Left lobe of liver (tissue), 2 donors: ENCODE measurements at regions not wholly inside any gene's neighbourhood (a gene's known extent, or its start where the extent isn't known, plus 50 kb on each side); places are given as distances from the start of the nearest gene placed in this dataset.
"Not testable (repeated sequence)": the region's sequence is repeated elsewhere in the genome, so short reads cannot be mapped to it uniquely, and the experiment has no call there.

Experiments used
- ATAC-seq: fragments of 200-7000 bp; cut with Tn5 transposase; one replicate; pipeline ENCODE4 v1.9.1; 2020; ENCODE audit warnings: mild to moderate bottlenecking, moderate library complexity
- DNase-seq: peaks from one replicate; pipeline ENCODE4 v3.0.0-alpha.2; 2020; ENCODE audit warnings: low spot score
- donor health status: DM: no; HTN: no; CAD: no; lungs with moderate emphysema.
- donor health status: DM: no; HTN: yes; CAD: no.

DNA sequence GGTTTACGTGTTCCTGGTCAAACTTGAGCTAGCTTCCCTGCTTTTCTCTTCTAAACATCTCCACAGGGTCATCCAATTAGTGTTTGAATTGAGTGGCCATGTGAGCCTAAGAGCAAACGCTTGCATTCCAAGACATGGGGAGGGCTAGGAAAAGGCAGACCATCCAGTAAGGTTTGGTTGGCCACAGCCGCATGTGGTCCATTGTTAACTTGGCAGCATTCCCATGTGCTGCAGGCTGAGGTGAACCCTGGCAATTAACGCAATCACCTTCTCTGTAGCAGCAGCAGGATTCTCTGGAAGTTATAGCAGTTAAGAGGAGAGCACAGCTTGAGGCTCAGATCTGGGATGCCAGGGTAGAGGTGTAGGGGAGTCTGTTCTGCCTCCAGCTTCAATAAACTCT lies 502.2 kb upstream of the LMCD1 start:
- no peak for ATAC-seq
- DNase-seq = no peak

DNA sequence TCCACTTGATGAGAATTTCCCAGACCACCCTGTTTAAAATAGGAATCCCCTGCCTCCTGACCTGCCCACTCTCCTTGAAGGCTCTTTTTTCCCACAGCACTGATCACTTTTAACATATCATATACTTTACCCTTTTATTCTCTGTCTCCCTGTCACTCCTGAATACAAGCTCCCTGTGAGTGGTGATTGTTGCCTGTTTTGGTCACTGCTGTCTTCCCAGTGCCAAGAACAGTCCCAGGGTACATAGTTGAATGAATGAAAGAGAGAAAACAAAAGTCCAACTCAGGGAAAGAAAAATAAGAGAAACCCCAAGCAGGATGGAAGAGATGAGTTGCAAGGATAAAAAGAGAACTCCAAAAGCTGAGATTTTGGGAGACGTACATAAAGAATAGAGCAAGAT lies 500.3 kb upstream of the LMCD1 start:
- DNase-seq (no peak), ATAC-seq (no peak)

DNA sequence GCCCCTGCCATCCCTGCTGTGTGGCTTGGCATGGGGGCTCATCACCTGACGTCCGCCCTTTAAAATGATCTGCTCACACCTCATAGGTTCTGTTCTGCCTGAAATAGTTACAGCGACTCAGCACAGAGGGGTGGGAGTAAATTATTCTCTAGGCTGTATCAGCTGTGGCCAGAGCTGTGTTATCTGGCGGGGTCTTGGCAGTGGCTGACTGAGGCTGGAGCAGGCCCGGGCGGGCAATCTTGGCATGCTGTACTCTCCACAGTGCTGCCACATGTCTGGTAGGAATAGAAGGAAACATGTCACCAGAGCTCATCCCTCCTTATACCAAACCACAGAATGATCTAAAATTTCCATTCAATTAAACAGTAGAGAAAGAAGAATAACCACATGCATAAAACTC lies 499.9 kb upstream of the LMCD1 start:
- no peak for ATAC-seq
- no peak for DNase-seq

DNA sequence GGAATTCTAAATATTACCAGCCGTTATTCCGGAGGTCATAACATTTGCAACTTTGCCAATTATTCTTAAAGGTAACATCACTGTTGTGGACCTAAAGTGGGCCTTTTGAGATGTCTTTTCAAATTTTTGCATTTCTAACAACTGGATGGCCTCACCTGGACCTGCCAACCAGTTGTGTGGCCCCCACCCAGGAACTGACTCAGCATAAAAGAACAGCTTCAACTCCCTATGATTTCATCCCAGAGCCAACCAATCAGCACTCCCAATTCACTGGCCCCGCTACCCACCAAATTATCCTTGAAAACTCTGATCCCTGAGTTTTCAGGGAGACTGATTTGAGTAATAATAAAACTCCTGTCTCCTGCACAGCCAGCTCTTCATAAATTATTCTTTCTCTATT lies 489.7 kb upstream of the LMCD1 start:
- no peak for ATAC-seq
- DNase-seq = no peak

DNA sequence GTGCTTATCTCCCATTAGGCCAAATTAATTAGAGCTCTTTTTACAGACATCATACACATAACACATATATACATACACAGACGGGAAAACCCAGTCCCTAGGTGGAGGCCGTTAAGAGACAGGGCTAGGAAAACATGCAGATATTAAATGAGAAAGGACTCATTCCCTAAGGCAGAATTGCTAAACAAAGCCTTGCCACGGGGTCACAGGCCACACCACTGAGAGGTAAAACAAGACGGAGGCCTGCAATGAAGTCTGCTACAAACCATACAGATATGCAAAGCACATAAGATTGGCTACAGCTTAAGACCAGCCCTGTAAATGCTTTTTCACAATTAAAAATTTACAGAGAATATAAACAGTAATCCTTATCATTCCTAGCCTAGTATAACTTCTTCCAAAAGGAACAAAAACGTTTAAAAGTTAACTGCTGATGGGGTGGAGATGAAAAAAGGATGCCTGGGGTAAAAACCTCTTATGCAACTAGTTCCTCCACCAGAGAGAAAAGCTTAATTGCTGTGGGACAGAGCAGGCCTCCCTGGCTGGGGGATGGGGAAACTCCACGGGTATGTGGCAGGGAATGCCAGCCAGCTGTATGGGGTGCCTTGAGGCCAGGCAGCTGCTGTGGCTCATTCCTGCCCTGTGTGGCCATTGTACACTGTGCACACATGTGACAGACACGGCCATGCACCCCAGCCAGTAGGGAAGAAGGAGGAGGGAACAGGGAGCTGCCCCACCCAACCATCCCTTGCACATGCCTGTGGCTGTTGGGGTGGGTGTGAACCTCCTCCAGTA lies 481.4 kb upstream of the LMCD1 start:
- DNase-seq = no peak
- ATAC-seq = no peak

DNA sequence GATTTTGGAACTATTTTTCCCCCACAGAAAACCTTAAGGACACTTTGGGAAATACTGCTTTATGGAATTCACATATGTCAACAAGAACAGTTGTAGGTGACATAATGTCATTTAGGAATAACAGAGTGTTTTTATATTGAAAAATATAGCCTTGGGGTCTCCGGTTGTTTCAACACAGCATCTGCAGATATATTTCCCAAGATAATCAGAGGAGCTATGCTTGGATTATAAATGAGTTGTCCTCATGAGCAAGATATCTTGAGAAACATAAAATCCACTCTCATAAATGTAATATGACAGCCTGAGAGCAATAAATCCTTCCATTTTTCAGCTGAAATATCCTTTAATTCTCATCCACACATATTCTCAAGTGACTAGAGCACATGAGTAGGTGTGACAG lies 473.7 kb upstream of the LMCD1 start:
- no peak for DNase-seq
- ATAC-seq = no peak

DNA sequence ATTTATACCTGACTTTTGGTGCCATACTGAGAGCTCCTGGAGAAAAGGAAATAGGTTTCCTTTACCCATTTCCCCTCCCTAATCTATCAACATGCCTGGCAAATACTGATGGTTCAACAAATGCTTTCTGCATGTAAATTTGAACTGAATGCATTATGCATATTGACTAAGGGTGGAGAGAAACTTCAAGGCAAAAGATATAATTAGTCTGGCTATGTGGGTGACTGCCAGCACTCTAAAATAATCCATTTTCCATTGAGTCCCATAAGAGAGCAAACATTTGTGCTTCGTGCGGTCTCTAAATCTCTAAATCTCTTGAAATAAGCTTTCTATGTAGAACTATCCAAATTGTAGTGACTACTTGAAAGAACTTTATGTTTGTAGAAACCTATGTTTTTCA lies 451.3 kb upstream of the LMCD1 start:
- DNase-seq (no peak), ATAC-seq (no peak)

DNA sequence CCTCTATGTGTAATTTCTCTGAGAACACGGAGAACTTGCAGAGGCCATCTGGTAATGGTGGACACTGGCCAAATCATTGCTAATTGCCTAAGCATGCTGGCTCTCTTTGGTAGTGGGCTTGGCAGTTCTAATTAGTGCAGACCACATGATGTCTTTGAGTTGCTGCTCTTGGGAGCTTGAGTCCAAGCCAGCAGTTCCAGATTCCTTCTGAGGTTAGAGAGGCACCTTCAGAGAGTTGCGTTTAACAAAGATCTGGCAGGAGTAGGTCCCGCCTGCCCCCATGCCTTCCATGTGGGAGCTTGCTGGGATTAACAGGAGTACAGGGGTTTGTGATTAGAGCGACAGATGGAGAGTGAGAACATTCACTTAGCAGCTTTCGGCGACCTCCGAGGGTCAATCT lies 449.0 kb upstream of the LMCD1 start:
- ATAC-seq = no peak
- DNase-seq = no peak

DNA sequence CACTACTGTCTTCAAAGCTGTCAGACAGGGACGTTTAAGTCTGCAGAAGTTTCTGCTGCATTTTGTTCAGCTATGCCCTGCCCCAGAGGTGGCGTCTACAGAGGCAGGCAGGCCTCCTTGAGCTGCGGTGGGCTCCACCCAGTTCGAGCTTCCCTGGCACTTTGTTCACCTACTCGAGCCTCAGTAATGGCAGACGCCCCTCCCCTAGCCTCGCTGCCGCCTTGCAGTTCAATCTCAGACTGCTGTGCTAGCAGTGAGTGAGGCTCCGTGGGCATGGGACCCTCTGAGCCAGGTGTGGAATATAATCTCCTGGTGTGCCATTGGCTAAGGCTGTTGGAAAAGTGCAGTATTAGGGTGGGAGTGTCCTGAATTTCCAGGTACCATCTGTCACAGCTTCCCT lies 433.5 kb upstream of the LMCD1 start:
- not testable (repeated sequence) for ATAC-seq, DNase-seq

DNA sequence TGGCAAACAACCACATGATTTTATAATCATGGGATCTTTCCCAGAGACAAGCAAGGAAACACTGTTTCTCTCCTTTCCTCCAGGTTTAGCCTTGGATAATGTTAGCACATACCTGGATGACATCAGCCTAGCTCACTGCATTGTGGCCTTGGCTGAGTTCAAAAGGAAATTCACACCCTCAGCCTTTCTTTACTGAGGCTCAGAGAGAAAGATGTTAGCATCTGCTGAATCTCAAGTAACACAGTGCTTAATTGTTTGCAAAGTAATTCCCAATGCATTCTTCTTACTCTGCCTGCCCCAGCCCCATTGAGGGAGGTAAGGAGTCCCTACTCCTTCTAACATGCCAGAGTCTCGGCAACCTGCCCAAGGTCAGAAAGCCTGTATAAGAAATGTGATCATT lies 432.2 kb upstream of the LMCD1 start:
- no peak for DNase-seq
- no peak for ATAC-seq

DNA sequence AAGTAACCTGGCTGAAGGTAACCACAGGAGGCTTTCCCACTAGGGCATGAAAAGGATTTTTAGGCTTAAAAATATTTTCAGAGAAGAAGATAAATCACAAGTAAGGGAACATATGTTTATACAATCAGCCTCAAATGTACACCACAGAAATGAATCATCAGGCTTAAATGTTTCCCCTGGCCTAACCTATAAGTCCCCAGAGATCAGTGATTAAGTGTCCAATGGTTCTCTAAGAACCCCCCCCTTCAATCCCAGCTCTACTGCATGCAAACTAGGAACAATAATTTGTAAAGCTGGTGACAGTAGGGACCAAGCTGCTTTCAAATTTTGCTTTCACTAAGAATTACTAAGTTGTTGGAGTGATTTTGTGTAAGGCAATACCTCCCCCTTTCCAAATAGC lies 431.6 kb upstream of the LMCD1 start:
- DNase-seq = no peak
- no peak for ATAC-seq

DNA sequence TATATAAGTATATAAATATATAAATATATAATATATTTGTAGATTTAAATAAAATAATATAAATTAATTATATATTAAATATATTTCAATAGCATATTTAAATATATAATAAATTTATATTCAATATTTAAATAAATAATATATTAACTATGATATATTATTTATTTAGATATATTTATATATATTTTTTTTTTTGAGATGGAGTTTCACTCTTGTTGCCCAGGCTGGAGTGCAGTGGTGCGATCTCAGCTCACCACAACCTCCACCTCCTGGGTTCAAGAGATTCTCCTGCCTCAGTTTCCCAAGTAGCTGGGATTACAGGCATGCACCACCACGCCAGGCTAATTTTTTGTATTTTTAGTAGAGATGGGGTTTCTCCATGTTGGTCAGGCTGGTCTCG lies 426.9 kb upstream of the LMCD1 start:
- not testable (repeated sequence) for ATAC-seq, DNase-seq

DNA sequence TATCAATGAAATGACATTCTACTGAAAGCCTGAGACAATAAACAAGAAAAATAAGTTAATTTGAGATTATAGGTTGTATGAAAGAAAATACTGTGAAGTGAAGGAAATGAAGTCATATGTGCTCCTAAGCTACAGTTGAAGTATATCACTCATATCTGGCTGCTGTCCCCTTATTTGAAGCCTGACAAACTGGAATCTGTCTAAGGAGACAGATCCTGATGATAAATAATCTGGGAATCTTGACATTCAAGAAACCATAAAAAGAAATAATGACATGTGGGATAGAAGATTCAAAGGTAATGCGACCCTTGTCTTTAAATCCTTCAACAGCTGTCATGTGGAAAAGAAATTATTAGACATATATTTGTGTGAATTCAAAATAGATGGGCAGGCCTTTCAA lies 424.5 kb upstream of the LMCD1 start:
- ATAC-seq = no peak
- DNase-seq = no peak

DNA sequence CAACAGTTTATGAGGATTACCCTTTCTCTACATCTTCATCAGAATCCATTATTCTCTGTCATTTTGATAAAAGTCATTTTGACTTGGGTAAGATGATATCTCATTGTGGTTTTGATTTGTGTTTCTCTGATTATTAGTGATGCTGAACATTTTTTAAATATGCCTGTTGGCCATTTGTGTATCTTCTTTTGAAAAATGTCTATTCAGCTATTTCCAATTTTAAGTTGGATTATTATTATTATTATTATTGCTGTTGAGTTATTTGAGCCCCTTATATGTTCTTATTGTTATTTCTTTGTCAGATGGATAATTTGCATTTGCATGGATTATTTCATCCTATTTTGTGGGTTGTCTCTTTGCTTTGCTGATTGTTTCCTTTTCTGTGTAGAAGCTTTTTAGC lies 421.2 kb upstream of the LMCD1 start:
- no peak for ATAC-seq

DNA sequence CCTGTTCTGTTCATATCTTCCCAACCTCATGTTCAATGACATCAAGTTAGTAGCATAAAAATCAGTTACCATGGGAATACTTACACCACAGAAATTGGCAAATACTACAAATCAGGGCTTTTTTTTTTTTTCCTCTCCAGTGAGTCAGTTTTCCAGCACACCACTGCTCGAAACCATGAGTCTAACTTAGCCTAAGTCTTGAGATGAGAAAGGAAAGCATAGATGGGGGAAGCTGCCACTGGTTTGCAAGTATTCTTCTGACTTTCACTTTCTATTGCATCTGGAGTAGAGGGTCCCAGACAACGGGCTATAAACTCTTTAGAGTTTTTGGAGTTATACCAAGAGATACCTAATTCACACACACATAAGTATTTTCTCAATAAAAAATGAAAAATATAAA lies 416.1 kb upstream of the LMCD1 start:
- ATAC-seq (no peak), DNase-seq (no peak)

More for the DNA sequence above, 421.2 kb upstream of the LMCD1 start:
- no peak for DNase-seq

DNA sequence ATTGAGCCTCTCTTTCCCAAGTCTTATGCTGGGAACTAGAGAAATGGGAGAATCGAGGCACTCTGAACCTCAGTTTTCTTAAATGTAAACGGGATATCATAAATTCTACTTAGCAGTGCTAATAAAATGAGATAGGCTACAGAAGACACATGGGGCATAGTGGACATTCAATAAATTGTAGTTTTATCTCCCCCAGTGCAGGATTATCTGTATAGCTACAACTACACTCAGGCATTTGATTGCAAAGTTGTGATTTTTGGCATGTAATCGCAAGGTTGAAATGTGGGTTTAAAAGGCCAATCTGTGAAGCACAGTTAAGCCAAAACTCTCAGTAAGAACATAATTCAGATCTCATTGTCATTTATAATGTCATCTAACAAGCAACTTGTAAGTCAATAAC lies 413.7 kb upstream of the LMCD1 start:
- ATAC-seq (no peak), DNase-seq (no peak)

DNA sequence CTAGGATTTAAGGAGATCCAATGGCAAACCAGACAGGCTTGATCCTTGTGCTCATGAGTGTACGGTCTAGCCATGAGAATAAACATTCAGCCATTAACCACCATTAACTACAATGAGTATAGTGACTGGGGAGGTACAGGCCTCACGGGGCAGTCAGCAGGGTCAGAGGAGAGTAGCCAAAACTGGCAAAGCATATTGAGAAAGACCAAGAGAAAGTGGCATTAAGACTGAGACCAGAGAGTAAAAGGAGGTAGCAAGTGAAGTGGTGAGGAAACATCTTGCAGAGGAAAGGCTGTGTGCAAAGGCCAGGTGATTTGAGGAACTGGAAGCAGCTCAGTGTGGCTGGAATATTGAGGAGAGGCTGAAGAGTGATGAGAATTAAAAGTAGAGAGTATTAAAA lies 407.2 kb upstream of the LMCD1 start:
- DNase-seq = no peak
- no peak for ATAC-seq

DNA sequence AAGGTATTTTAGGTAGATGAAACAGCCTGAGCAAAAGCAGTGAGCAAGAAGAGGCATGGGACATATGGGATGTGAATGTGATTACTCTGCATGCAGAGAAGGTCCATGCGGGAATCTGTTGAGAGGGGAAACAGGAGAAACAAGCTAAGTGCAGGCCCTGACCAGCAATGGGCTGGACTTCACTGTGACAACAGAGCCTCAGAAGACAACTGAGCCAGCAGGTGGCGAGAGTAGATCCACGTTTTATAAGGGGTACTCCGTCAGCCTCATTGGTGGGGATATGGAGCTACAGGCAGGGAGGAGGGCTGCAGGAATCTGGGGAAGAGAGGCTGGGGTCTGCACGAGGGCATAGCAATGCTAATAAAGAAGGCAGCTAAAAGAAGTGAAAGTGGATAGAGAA lies 405.9 kb upstream of the LMCD1 start:
- peak; percentile 38 for ATAC-seq

DNA sequence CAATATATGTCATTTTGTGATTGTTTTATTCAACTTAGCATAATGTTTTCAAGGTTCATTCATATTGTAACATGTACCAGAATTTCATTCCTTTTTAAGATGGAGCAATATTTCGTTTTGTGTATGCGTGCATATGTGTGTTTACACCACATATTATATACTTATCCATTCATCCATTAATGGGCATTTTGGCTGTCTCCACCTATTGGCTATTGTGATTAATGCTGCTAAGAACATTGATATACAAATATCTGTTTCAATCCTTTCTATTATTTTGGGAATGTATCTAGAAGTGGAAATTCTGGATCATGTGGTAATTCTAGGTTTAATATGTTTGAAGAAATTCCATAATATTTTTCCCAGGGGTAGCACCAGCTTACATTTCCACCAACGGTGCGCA lies 403.9 kb upstream of the LMCD1 start:
- DNase-seq = no peak
- no peak for ATAC-seq

More for the DNA sequence above, 405.9 kb upstream of the LMCD1 start:
- no peak for DNase-seq

DNA sequence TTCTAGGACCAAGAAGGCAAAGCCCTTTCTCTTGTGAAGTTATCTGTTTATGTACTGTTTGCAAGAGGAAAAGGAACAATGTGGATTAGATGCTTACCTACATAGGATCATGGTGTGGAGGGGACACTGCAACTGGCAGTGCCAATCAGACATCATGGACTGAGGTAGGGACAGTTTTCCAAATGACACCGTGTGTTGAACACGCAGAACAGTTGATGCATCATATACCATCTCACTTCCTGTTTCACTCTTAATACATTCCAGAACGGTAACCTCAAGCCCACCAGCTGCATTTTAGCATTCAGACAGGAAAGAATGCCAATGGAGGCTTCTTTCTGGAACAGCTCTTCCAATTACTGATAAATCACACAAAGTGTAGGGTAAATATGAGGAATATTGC lies 397.7 kb upstream of the LMCD1 start:
- DNase-seq = no peak
- no peak for ATAC-seq

DNA sequence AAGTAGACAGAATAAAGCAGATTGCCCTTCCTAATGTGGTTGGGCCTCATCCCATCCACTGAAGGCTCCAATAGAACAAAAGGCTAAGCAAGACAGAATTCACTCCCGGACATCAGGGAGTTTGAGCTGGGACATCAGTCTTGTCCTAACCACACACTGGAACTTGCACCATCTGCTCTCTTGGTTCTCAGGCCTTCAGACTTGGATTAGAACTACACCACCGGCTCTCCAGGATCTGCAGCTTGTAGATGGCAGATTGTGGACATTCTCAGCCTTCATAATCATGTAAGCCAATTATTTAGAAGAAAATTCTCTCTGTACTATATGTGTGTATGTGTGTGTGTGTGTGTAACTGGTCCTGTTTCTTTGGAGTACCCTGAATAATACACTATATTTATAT lies 394.7 kb upstream of the LMCD1 start:
- ATAC-seq (no peak), DNase-seq (no peak)

DNA sequence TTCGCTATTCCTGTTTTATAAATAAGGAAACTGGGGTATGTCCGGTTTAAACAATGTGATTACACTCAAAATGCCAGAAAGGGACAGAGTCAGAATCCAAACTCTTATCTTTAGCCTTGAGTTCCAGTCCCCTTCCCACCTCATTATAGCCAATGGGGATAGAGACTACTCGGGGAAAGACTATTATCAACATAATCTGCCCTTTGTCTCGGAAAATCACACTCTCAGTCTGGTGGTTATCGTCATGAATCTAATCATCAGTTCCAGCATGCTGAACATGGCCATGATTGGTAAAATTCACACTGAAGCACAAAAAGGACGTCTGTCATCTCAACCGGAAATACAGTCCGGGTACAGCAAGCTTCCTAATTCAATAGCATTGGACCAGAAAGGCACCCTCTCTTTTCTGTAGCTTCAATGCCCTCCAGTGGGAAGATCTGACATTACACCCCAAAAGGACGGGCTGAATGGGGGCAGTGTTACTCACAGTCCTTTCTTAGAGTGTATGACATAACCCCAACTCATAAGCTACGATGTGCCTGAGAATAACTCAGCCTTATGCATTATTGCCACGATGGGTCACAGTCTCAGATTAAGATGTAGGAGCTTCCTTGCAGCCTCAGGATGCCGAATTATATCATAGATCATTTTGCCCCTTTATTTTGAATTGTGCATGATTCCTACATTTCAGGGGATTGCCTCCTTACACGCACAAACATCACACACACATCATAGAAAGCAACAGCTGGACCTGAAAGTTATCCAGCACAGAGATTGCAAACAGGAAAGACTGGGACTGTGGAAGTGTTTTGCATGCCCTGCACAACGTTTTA lies 390.4 kb upstream of the LMCD1 start:
- ATAC-seq (peak; percentile 98), DNase-seq (peak; percentile 47)
